Endothelial cell of umbilical vein (primary cell): ENCODE measurements at regions not wholly inside any gene's neighbourhood (a gene's known extent, or its start where the extent isn't known, plus 50 kb on each side); places are given as distances from the start of the nearest gene placed in this dataset.

Experiments used
- CTCF ChIP-seq, 2 donors: IDR thresholded peaks; 1 replicate in 1 of 2; 2 replicates in 1 of 2; pipeline ENCODE4 v1.5.1; 2011; ENCODE audit warnings: low read length in 2 of 2, mild to moderate bottlenecking in 2 of 2, moderate library complexity in 2 of 2, control low read depth in 1 of 2, inconsistent platforms in 1 of 2, low read depth in 1 of 2; ENCODE audit not compliant: insufficient read depth in 1 of 2; ENCODE audit errors: extremely low read depth in 1 of 2
- EZH2 ChIP-seq: IDR thresholded peaks from 2 replicates; pipeline ENCODE4 v1.6.1; 2012; ENCODE audit warnings: borderline replicate concordance, low read depth, mild to moderate bottlenecking, moderate library complexity, low read length, inconsistent platforms; ENCODE audit not compliant: severe bottlenecking
- FOS ChIP-seq: IDR thresholded peaks from 2 replicates; pipeline ENCODE4 v1.6.1; 2011; ENCODE audit warnings: mild to moderate bottlenecking, low read length, moderate library complexity, borderline replicate concordance; ENCODE audit not compliant: insufficient read depth
- GATA2 ChIP-seq: IDR thresholded peaks from 2 replicates; pipeline ENCODE4 v1.7.0; 2011; ENCODE audit warnings: low read depth, mild to moderate bottlenecking, moderate library complexity, mixed read lengths, low read length; ENCODE audit not compliant: insufficient read length, insufficient read depth
- JUN ChIP-seq: IDR thresholded peaks from 2 replicates; pipeline ENCODE4 v1.6.1; 2011; ENCODE audit warnings: borderline replicate concordance, low read depth; ENCODE audit not compliant: insufficient read length, insufficient read depth
- MAX ChIP-seq: IDR thresholded peaks from 2 replicates; pipeline ENCODE4 v1.6.1; 2011; ENCODE audit not compliant: insufficient read depth, insufficient read length
- MYC ChIP-seq: IDR thresholded peaks from one replicate; pipeline ENCODE4 v1.6.1; 2011; ENCODE audit warnings: mild to moderate bottlenecking, low read depth, low read length
- POLR2A ChIP-seq: IDR thresholded peaks from 2 replicates; pipeline ENCODE4 v1.6.1; 2012; ENCODE audit warnings: low read depth, mild to moderate bottlenecking, control low read depth, low read length
- POLR2AphosphoS5 ChIP-seq: IDR thresholded peaks from 2 replicates; pipeline ENCODE4 v1.6.1; 2012; ENCODE audit warnings: low read depth, mild to moderate bottlenecking, control low read depth, low read length, moderate library complexity; ENCODE audit not compliant: insufficient read depth

- TF ChIP-seq EZH2, result no peak
- no peak for TF ChIP-seq POLR2A
- TF ChIP-seq CTCF (IDR thresholded peaks at IDR 0.05; ENCODE audit: extremely low read depth in 1 of 2, insufficient read depth in 1 of 2, low read depth in 1 of 2, low read length in 2 of 2), result no peak
- TF ChIP-seq POLR2AphosphoS5, result no peak
- TF ChIP-seq MAX, result no peak
- no peak for TF ChIP-seq MYC
- no peak for TF ChIP-seq JUN
- no peak for TF ChIP-seq GATA2
- TF ChIP-seq FOS, result no peak
Measured at GRCh38 chr22:47280301-47280700, 517.9 kb downstream of the TBC1D22A start.
